Sigmoid colon (tissue), 4 donors: ENCODE measurements at regions not wholly inside any gene's neighbourhood (a gene's known extent, or its start where the extent isn't known, plus 50 kb on each side); places are given as distances from the start of the nearest gene placed in this dataset.

Experiments used
- CTCF ChIP-seq, 4 experiments: fragments of 450-650 bp in 3 of 4; fragments of 200-600 bp in 1 of 4; IDR thresholded peaks; one replicate each; pipeline ENCODE4 v1.5.1; 2016 to 2019; ENCODE audit warnings: antibody characterized with exemption in 4 of 4, mild to moderate bottlenecking in 3 of 4, moderate library complexity in 2 of 4
- POLR2A ChIP-seq, 2 donors: fragments of 450-650 bp; IDR thresholded peaks; one replicate each; pipeline ENCODE4 v1.6.1; 2016; ENCODE audit warnings: antibody characterized with exemption in 2 of 2, mild to moderate bottlenecking in 2 of 2, moderate library complexity in 2 of 2
- POLR2AphosphoS5 ChIP-seq, 4 donors: sonication (generic); formaldehyde crosslinking; IDR thresholded peaks; one replicate each; pipeline ENCODE4 v1.6.1; 2017; ENCODE audit warnings: antibody characterized with exemption in 4 of 4

- no peak for TF ChIP-seq POLR2AphosphoS5 (IDR thresholded peaks at IDR 0.05)
- TF ChIP-seq CTCF (IDR thresholded peaks at IDR 0.05): no peak
- TF ChIP-seq POLR2A (IDR thresholded peaks at IDR 0.05): no peak
These were observed 556.8 kb upstream of the ARGLU1 start for GRCh38 chr13:107124730-107125129.
